ENCODE measurements at regions not wholly inside any gene's neighbourhood (a gene's known extent, or its start where the extent isn't known, plus 50 kb on each side); places are given as distances from the start of the nearest gene placed in this dataset.
A peak's percentile ranks its signal among the peaks of the same experiment; 100 is the strongest.
"Not testable (repeated sequence)": the region's sequence is repeated elsewhere in the genome, so short reads cannot be mapped to it uniquely, and the experiment has no call there.

GRCh38 chrX:140132937-140133336 is 167.6 kb upstream of the CXorf66 start:
- no peak overlapping the region for H3K27ac ChIP-seq
- TF ChIP-seq CTCF (conservative IDR thresholded peaks at IDR 0.05) = no peak

- no peak overlapping the region for H3K27ac ChIP-seq
- peak; percentile 72 for TF ChIP-seq CTCF (conservative IDR thresholded peaks at IDR 0.05)
Measured at GRCh38 chrX:140123446-140123845, 158.1 kb upstream of the CXorf66 start.

- H3K27ac ChIP-seq = not testable (repeated sequence)
Measured at GRCh38 chrX:140114059-140114458, 148.7 kb upstream of the CXorf66 start.

- no peak overlapping the region for H3K27ac ChIP-seq
Measured at GRCh38 chrX:140110081-140110650, 144.8 kb upstream of the CXorf66 start.

GRCh38 chrX:140104760-140105159 is 139.4 kb upstream of the CXorf66 start:
- no peak for TF ChIP-seq CTCF (conservative IDR thresholded peaks at IDR 0.05)
- no peak overlapping the region for H3K27ac ChIP-seq

More at GRCh38 chrX:140110081-140110650, 144.8 kb upstream of the CXorf66 start:
- no peak for TF ChIP-seq CTCF (conservative IDR thresholded peaks at IDR 0.05)

- no peak for TF ChIP-seq CTCF (conservative IDR thresholded peaks at IDR 0.05)
- no peak overlapping the region for H3K27ac ChIP-seq
Measured at GRCh38 chrX:140099221-140099620, 133.9 kb upstream of the CXorf66 start.

- no peak for TF ChIP-seq CTCF (conservative IDR thresholded peaks at IDR 0.05)
- no peak overlapping the region for H3K27ac ChIP-seq
Measured at GRCh38 chrX:140092121-140092520, 126.8 kb upstream of the CXorf66 start.

- H3K27ac ChIP-seq = no peak overlapping the region
- TF ChIP-seq CTCF (conservative IDR thresholded peaks at IDR 0.05) = peak; percentile 43
Measured at GRCh38 chrX:140091125-140091886, 126.0 kb upstream of the CXorf66 start.

All from VCaP (cell line).